Lower leg skin (tissue), 3 donors: ENCODE measurements at regions not wholly inside any gene's neighbourhood (a gene's known extent, or its start where the extent isn't known, plus 50 kb on each side); places are given as distances from the start of the nearest gene placed in this dataset.

Source experiments
- POLR2A ChIP-seq, 2 donors: fragments of 450-650 bp; IDR thresholded peaks; one replicate each; pipeline ENCODE4 v1.6.1; 2016 to 2017; ENCODE audit warnings: antibody characterized with exemption in 2 of 2, mild to moderate bottlenecking in 1 of 2, moderate library complexity in 1 of 2
- TF ChIP-seq, protein P1 (sequence below), 3 donors: fragments of 450-650 bp; IDR thresholded peaks; one replicate each; pipeline ENCODE4 v1.5.1; 2016; ENCODE audit warnings: antibody characterized with exemption in 3 of 3, mild to moderate bottlenecking in 3 of 3, moderate library complexity in 2 of 3

DNA sequence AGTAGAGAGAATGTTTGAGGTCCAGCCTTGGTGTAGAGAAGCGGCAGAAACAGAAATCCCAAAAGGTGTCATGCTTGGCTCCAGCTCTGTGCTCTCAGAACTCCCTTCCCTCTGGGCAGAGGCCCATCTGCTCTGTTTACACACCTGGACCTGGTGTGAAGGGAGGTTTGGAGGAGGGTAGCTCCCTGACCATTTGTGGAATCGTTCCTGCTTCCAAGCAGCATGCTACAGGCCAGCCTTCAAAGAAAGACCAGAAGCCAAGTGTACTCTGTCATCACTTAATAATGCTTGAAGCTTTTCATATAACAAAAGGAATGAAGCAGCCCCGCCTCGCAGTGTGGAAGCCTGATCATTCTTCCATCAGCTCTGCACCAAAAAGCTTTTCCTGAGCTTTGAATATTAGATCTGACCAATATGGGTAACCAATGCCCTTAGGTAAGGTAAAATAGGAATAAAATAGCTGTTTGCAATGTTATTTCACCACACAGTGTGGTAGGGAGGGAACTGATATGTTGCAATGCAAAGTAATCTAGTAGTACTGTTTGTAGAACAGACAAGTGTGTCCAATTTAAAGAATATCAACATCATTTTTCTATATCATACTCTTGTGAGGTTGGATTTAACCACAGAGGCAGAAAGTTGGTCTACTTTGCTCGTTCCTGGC is 63.3 kb downstream of the ZIC5 start:
- TF ChIP-seq, protein P1, sequence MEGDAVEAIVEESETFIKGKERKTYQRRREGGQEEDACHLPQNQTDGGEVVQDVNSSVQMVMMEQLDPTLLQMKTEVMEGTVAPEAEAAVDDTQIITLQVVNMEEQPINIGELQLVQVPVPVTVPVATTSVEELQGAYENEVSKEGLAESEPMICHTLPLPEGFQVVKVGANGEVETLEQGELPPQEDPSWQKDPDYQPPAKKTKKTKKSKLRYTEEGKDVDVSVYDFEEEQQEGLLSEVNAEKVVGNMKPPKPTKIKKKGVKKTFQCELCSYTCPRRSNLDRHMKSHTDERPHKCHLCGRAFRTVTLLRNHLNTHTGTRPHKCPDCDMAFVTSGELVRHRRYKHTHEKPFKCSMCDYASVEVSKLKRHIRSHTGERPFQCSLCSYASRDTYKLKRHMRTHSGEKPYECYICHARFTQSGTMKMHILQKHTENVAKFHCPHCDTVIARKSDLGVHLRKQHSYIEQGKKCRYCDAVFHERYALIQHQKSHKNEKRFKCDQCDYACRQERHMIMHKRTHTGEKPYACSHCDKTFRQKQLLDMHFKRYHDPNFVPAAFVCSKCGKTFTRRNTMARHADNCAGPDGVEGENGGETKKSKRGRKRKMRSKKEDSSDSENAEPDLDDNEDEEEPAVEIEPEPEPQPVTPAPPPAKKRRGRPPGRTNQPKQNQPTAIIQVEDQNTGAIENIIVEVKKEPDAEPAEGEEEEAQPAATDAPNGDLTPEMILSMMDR (IDR thresholded peaks at IDR 0.05), result no peak
- no peak for TF ChIP-seq POLR2A (IDR thresholded peaks at IDR 0.05)
